A673 (cell line): ENCODE measurements at regions not wholly inside any gene's neighbourhood (a gene's known extent, or its start where the extent isn't known, plus 50 kb on each side); places are given as distances from the start of the nearest gene placed in this dataset.

ENCODE experiments used
- CTCF ChIP-seq: fragments of 300-800, 200-600 bp; sonication (generic); conservative IDR thresholded peaks from 2 replicates; pipeline ENCODE4 v1.5.1; 2017; ENCODE audit warnings: low read depth, mild to moderate bottlenecking, antibody characterized with exemption, low read length, moderate library complexity, mixed read lengths
- EZH2 ChIP-seq: fragments of 200-600 bp; sonication (generic); IDR thresholded peaks from 2 replicates; pipeline ENCODE4 v1.6.1; 2017; ENCODE audit warnings: borderline replicate concordance, low read depth, mild to moderate bottlenecking, mixed read lengths, antibody characterized with exemption, low read length; ENCODE audit not compliant: poor library complexity, severe bottlenecking

DNA sequence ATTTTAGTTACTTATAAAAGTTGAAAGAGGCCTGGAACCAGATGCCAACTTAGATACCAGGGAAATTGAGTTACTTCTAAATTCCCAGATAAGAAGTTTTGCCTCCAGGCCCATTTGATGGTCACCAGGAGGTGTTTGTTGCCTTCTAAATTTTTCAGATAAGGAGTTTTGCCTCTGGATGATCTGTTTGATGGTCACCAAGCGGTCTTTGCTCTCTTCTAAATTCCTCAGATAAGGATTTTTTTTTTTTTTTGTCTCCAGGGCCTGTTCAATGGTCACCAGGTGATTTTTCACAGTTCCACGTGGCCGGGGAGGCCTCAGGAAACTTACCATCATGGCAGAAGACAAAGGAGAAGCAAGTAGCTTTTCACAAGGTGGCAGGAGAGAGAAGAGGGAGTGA, 66.5 kb downstream of the FAM9B start:
- no peak for TF ChIP-seq CTCF
- TF ChIP-seq EZH2, result no peak
